Stimulated activated CD8-positive, alpha-beta memory T cell treated with anti-CD3 and anti-CD28 coated beads, Interleukin-7, amount 100 ng/mL, for 4 hours (primary cell): ENCODE measurements at regions not wholly inside any gene's neighbourhood (a gene's known extent, or its start where the extent isn't known, plus 50 kb on each side); places are given as distances from the start of the nearest gene placed in this dataset.

ENCODE experiments used
- DNase-seq, 2 donors: peaks; one replicate each; pipeline ENCODE4 v3.0.0-alpha.2; 2020; ENCODE audit warnings: low read depth in 2 of 2

DNA sequence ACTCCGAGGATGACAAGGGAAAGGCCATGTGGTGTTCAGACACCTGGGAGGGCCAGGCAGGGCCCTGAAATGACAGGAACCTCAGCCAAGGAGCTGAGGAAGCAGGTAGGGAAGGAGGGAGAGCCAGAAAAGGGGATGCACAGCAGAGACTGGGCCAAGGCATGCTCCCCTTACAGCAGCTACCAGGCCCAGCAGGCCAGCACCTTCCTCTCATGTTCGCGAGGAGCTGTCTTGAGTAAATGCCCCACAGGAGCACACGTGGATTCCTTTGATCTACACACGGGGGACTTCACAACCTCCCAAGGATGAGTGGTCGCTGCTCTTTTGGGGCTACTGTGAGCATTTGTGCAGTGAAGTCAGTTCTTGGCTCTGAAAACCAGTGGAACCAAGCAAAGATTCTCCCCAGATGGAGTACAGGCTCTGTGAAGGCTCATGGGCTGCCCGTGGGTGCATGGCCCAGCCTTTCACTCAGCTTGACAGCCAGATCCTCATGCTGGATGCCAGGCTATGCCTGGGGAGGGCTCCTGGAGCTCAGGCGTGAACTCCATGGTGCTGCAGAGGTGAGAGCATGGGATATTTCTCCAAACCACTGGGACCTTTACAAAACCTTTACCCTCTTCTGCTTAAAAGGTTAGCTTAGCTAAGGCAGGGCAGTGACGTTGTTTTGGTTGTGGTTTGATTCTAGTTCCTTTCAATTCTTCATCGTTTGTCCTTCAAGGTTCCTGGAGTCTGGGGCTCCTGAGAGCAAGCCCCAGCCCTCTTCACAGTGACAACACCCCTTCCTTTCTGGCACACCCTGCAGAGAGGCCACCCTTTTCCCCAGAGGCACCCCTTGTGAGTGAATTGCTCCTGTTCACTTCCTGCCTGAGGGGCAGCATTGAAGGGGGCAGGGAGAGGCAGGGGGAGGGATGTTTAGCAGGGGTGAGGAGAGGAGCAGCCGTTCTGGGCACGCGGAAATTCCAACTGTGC lies 74.2 kb upstream of the ZPBP start:
- DNase-seq: no peak

GRCh38 chr7:50164559-50165170 lies 71.6 kb upstream of the ZPBP start:
- no peak for DNase-seq

DNA sequence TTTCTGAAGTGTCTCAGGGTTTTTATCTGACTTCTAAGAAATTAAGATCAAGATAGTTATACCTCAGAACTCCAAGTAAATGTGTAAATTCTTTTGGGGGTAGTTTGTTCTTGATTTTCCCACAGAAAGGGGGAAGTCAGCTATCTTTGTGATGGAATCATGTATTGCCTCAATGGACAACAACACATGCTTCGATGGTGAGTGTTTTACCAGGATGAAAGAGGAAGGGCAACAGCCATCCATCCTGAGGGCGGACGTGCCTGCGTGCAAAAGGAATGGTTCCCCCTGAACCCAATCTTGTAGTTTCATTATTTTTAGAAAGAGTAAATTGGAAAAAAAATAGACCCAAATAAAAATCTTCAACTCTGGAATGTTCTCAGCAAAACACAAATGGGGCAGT lies 67.2 kb upstream of the ZPBP start:
- no peak for DNase-seq

GRCh38 chr7:50159154-50159553 lies 66.1 kb upstream of the ZPBP start:
- DNase-seq: no peak

GRCh38 chr7:50156706-50157105 lies 63.7 kb upstream of the ZPBP start:
- no peak for DNase-seq

DNA sequence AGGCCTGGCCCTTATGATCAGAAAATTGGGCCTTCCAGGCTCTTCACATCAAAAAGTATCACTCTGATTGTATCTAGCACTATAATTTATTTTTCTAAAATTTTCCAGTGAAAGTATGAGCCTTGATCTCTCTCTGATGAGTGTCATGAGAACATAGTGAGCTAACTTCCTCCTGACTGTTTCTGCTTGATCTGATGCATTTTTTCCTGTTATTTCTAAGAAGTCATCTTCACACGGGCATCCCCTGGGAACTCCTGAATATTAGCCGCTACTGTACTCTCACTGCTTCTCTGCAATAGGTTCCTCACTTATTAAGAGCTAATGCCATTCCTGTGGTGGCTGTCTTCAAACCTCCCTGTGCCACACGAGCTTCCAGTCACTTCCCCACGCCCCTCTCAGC lies 63.1 kb upstream of the ZPBP start:
- peak in 1 of 2 donors; percentile 21 for DNase-seq

GRCh38 chr7:50155755-50156154 lies 62.7 kb upstream of the ZPBP start:
- DNase-seq: no peak

GRCh38 chr7:50153995-50154394 lies 60.9 kb upstream of the ZPBP start:
- no peak for DNase-seq

DNA sequence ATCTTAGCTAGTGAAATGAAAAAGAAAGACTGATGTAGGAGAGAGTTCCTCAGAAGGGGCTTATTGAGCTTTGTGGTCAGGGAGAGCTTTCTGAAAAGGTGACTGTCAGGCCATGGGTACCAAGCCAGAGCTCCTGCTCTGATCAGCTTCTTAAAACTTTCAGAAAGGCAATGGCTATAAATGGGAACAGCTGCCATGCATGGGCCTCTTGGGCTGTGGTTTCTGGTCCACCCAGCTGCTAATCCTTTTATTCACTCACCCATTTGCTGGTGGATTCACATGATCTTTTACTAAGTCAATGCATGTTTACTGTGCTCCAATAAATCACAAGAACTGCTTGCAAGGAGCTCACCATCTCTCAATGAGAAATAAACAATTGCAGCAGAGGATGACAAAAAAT lies 60.1 kb upstream of the ZPBP start:
- DNase-seq: no peak

DNA sequence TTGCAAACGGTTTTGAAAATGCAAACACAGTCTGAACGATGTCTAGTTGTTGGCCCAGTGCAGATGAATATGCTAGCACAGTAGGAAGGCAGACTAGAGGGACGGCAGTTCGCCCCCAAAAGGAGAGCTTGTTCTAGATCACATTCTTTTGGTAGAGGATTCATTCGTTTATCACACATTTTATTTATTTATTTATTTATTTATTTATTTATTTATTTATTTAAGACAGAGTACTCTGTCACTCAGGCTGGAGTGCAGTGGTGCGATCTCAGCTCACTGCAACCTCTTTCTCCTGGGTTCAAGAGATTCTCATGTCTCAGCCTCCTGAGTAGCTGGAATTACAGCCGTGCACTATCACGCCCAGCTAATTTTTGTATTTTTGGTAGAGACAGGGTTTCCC lies 59.4 kb upstream of the ZPBP start:
- no peak for DNase-seq

DNA sequence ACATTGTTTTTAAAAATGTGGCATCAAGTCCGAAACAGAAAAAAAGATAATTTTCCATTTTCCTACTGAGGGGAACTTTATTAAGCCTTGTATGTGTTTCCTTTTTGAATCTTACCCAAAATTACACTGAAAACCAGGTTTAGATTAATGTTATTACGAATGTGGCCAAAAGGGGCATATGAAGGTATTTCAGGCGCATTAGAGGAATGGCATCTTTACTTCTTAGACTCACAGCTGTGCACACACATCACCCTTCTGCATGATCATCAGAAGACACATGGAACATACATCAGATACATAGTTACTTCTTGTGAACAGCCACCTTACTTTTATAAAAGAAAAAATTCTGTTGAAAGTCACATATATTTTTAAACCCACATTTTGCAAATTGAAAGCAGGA lies 58.6 kb upstream of the ZPBP start:
- DNase-seq: no peak

- DNase-seq: no peak
These were observed 58.0 kb upstream of the ZPBP start for GRCh38 chr7:50151001-50151400.

GRCh38 chr7:50149369-50149768 lies 56.3 kb upstream of the ZPBP start:
- no peak for DNase-seq

- no peak for DNase-seq
These were observed 55.1 kb upstream of the ZPBP start for GRCh38 chr7:50147951-50148808.

DNA sequence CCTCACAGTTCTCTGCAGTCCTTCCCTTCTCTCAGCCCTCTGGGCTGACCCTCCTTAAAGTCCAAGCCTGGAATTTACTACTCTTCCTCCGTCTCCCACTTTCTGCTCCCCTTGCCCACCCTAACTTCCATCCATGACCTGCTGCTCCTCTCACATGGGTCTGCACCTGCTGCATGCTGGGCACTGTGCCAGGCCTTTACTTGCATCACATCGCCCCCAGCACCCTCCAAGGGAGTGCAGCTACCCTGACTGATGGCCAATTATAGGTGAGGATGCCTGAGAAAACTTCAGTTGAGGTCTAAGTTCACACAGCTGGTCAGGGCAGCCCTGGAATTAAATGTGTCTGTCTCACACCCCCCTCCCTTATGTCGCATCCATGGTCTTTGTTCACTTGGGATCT lies 53.6 kb upstream of the ZPBP start:
- no peak for DNase-seq

- no peak for DNase-seq
These were observed 52.8 kb upstream of the ZPBP start for GRCh38 chr7:50145801-50146338.

DNA sequence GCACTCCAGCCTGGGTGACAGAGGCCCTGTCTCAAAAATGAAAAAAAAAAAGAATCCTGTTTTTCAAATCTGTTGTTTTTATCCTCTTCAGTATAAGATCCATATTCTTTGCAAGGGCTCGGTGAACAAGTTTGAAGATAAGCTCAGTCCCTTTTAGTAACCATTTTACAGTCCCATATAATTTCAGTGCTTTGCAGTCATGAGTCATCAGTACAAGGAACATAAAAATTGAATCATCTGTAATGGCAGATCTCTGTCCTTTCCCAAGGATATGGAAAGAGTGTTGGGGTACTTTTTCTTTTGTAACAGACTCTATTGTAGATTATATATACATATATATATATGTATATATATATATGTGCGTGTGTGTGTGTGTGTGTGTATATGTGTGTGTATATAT lies 52.2 kb upstream of the ZPBP start:
- no peak for DNase-seq
